Body of pancreas (tissue), 4 donors: ENCODE measurements at regions not wholly inside any gene's neighbourhood (a gene's known extent, or its start where the extent isn't known, plus 50 kb on each side); places are given as distances from the start of the nearest gene placed in this dataset.

ENCODE experiments used
- ATAC-seq: fragments of 150-250 bp; one replicate; pipeline ENCODE4 v1.9.1; 2016
- DNase-seq, 4 donors: peaks; one replicate each; pipeline ENCODE4 v3.0.0-alpha.2; 2019
- H3K27ac ChIP-seq, 4 donors: fragments of 200-600 bp; sonication (generic); 1 replicate in 3 of 4; 2 replicates in 1 of 4; pipeline versions ENCODE4 v1.5.1 to v1.6.1; 2016 to 2019; ENCODE audit warnings: mild to moderate bottlenecking in 1 of 4, mixed read lengths in 1 of 4, moderate library complexity in 1 of 4
- H3K27me3 ChIP-seq, 2 donors: fragments of 200-600 bp; sonication (generic); one replicate each; pipeline ENCODE4 v1.6.0; 2016; ENCODE audit warnings: mild to moderate bottlenecking in 1 of 2
- H3K36me3 ChIP-seq, 2 donors: fragments of 200-600 bp; sonication (generic); replicated peaks in 1 of 2; 2 replicates each; pipeline ENCODE4 v1.5.1; 2016; ENCODE audit warnings: low read depth in 2 of 2; ENCODE audit not compliant: insufficient read depth in 1 of 2
- H3K4me1 ChIP-seq: fragments of 200-600 bp; sonication (generic); one replicate; pipeline ENCODE4 v1.6.0; 2016
- H3K4me3 ChIP-seq, 2 donors: fragments of 200-600 bp; sonication (generic); 1 replicate in 1 of 2; 2 replicates in 1 of 2; pipeline ENCODE4 v1.5.1; 2016 to 2019
- H3K9me3 ChIP-seq, 3 donors: fragments of 200-600 bp; sonication (generic); 1 replicate in 2 of 3; 2 replicates in 1 of 3; pipeline ENCODE4 v1.5.1; 2016
- CTCF ChIP-seq, 7 experiments: fragments of 450-650 bp in 4 of 7; fragments of 200-600 bp in 3 of 7; sonication (generic) in 3 of 7; IDR thresholded peaks; one replicate each; pipeline ENCODE4 v1.5.1; 2016 to 2019; ENCODE audit warnings: antibody characterized with exemption in 7 of 7
- POLR2A ChIP-seq, 3 donors: fragments of 450-650 bp; IDR thresholded peaks; one replicate each; pipeline ENCODE4 v1.6.1; 2016; ENCODE audit warnings: antibody characterized with exemption in 3 of 3, mild to moderate bottlenecking in 2 of 3
- WGBS, 2 donors: methylation state at CpG; one replicate each; pipeline ENCODE4 v1.1.5; 2017; 5-methylcytosine and 5-hydroxymethylcytosine counted together
- intact Hi-C: fragments of 100-400 bp; cut with DNase I; formaldehyde crosslinking; loops from one replicate; pipeline ENCODE4 v1.15.1; 2023

- H3K27ac ChIP-seq, result no peak overlapping the region
- H3K36me3 ChIP-seq, result no peaks in the 10 kb centered on the region
- H3K4me3 ChIP-seq, result no peak overlapping the region
- no peaks in the 10 kb centered on the region for H3K4me1 ChIP-seq
- DNase-seq (no peak), ATAC-seq (no peak)
- intact Hi-C loops, result no loop called here
- 62 to 63% methylated on average over 5 of the region's 5 CpGs for WGBS, 2 donors
- H3K9me3 ChIP-seq, result no peaks in the 10 kb centered on the region
- TF ChIP-seq CTCF (IDR thresholded peaks at IDR 0.05), result no peak
- TF ChIP-seq POLR2A (IDR thresholded peaks at IDR 0.05), result no peak
- H3K27me3 ChIP-seq, result no peaks in the 10 kb centered on the region
These were observed 61.9 kb downstream of the HSPA13 start for GRCh38 chr21:14321042-14321441.

GRCh38 chr21:14319805-14320204, 63.1 kb downstream of the HSPA13 start:
- ATAC-seq (no peak), DNase-seq (no peak)
- Histone ChIP-seq H3K4me1 (no peaks in the 10 kb centered on the region), H3K27ac (no peak overlapping the region), H3K9me3 (no peaks in the 10 kb centered on the region), H3K36me3 (no peaks in the 10 kb centered on the region), H3K27me3 (no peaks in the 10 kb centered on the region), H3K4me3 (no peak overlapping the region)
- WGBS, 2 donors, result 40 to 56% methylated on average over 1 of the region's 1 CpG
- TF ChIP-seq CTCF (IDR thresholded peaks at IDR 0.05) (no peak), POLR2A (IDR thresholded peaks at IDR 0.05) (no peak)
- intact Hi-C loops, result no loop called here

- WGBS, 2 donors, result 39 to 43% methylated on average over 2 of the region's 2 CpGs
- ATAC-seq, result no peak
- H3K4me3 ChIP-seq, result no peak overlapping the region
- H3K4me1 ChIP-seq, result no peaks in the 10 kb centered on the region
- no peak overlapping the region for H3K27ac ChIP-seq
- no peaks in the 10 kb centered on the region for H3K27me3 ChIP-seq
- DNase-seq, result no peak
- intact Hi-C loops, result no loop called here
- TF ChIP-seq CTCF (IDR thresholded peaks at IDR 0.05) (no peak), POLR2A (IDR thresholded peaks at IDR 0.05) (no peak)
- H3K9me3 ChIP-seq, result no peaks in the 10 kb centered on the region
- H3K36me3 ChIP-seq, result no peaks in the 10 kb centered on the region
These were observed 64.4 kb downstream of the HSPA13 start for GRCh38 chr21:14318578-14318977.

GRCh38 chr21:14317507-14317906, 65.4 kb downstream of the HSPA13 start:
- H3K4me3 ChIP-seq, result no peak overlapping the region
- H3K27ac ChIP-seq, result no peak overlapping the region
- TF ChIP-seq CTCF (IDR thresholded peaks at IDR 0.05) (no peak), POLR2A (IDR thresholded peaks at IDR 0.05) (no peak)
- no peak for ATAC-seq
- DNase-seq, result no peak
- intact Hi-C loops, result no loop called here
- WGBS, 2 donors, result 59 to 64% methylated on average over 4 of the region's 4 CpGs
- no peaks in the 10 kb centered on the region for H3K4me1 ChIP-seq
- no peaks in the 10 kb centered on the region for H3K27me3 ChIP-seq
- no peaks in the 10 kb centered on the region for H3K36me3 ChIP-seq
- no peaks in the 10 kb centered on the region for H3K9me3 ChIP-seq

DNA sequence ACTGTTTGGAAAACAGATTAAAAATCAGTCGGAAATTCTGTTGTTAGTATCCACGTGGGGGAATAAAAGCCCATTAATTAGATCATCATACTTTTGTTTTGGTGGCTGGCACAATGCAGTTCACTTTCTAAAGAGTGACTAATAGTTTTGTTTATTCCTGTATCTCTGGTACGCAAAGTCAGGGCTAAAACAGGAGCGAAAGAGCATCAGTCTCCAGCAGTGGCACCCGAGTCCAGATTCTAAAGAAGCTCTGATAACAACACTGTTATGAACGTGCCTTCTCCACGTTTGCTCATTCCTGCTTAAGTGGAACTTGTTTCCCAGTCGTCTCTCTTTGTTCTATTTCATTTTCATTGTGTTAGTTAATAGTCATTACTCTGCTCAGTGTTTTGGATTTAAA, 69.6 kb downstream of the HSPA13 start:
- no peak for TF ChIP-seq CTCF (IDR thresholded peaks at IDR 0.05)
- TF ChIP-seq POLR2A (IDR thresholded peaks at IDR 0.05), result no peak
- ATAC-seq (no peak), DNase-seq (no peak)
- Histone ChIP-seq H3K36me3 (no peaks in the 10 kb centered on the region), H3K27me3 (no peaks in the 10 kb centered on the region), H3K4me1 (no peaks in the 10 kb centered on the region), H3K4me3 (no peak overlapping the region), H3K9me3 (no peaks in the 10 kb centered on the region), H3K27ac (no peak overlapping the region)
- WGBS, 2 donors, result 33 to 40% methylated on average over 8 of the region's 8 CpGs
- intact Hi-C loops, result no loop called here
